ENCODE measurements at regions not wholly inside any gene's neighbourhood (a gene's known extent, or its start where the extent isn't known, plus 50 kb on each side); places are given as distances from the start of the nearest gene placed in this dataset.

DNA sequence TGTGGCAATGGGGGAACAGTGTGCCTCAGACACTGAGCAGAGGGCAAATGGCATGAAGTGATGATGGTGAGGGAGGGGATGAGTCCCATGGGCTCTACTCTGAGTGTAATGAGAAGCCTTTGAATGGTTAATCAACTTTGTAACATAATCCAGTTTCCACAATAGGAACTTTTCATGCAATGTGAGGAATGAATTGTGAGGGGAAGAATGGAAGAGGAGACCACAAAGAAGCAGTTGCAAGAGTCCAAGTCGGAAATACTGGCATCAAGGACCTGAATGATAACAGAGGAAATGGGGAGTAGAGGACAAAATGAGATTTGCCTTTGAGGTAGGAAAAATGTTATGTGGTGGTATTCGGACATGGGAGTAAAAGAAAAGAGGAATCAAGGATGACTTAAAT is 476.9 kb upstream of the PRICKLE1 start:
- TF ChIP-seq, protein P1, sequence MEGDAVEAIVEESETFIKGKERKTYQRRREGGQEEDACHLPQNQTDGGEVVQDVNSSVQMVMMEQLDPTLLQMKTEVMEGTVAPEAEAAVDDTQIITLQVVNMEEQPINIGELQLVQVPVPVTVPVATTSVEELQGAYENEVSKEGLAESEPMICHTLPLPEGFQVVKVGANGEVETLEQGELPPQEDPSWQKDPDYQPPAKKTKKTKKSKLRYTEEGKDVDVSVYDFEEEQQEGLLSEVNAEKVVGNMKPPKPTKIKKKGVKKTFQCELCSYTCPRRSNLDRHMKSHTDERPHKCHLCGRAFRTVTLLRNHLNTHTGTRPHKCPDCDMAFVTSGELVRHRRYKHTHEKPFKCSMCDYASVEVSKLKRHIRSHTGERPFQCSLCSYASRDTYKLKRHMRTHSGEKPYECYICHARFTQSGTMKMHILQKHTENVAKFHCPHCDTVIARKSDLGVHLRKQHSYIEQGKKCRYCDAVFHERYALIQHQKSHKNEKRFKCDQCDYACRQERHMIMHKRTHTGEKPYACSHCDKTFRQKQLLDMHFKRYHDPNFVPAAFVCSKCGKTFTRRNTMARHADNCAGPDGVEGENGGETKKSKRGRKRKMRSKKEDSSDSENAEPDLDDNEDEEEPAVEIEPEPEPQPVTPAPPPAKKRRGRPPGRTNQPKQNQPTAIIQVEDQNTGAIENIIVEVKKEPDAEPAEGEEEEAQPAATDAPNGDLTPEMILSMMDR (IDR thresholded peaks at IDR 0.05; ENCODE audit: extremely low read depth in 1 of 2, insufficient read depth in 1 of 2, low read depth in 1 of 2, low read length in 2 of 2) = no peak
- TF ChIP-seq POLR2A (IDR thresholded peaks at IDR 0.05; ENCODE audit: low read depth, low read length) (no peak), JUN (IDR thresholded peaks at IDR 0.05; ENCODE audit: borderline replicate concordance, insufficient read depth, insufficient read length, low read depth) (no peak), EZH2 (IDR thresholded peaks at IDR 0.05; ENCODE audit: borderline replicate concordance, low read depth, low read length, severe bottlenecking) (no peak), MYC (IDR thresholded peaks at IDR 0.05; ENCODE audit: low read depth, low read length) (no peak), GATA2 (IDR thresholded peaks at IDR 0.05; ENCODE audit: insufficient read depth, insufficient read length, low read depth, low read length) (no peak), POLR2AphosphoS5 (IDR thresholded peaks at IDR 0.05; ENCODE audit: insufficient read depth, low read depth, low read length) (no peak)
- TF ChIP-seq, protein P2, sequence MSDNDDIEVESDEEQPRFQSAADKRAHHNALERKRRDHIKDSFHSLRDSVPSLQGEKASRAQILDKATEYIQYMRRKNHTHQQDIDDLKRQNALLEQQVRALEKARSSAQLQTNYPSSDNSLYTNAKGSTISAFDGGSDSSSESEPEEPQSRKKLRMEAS (IDR thresholded peaks at IDR 0.05; ENCODE audit: insufficient read depth, insufficient read length) = no peak

Data from endothelial cell of umbilical vein (primary cell).